Central memory CD4-positive, alpha-beta T cell (primary cell): ENCODE measurements at regions not wholly inside any gene's neighbourhood (a gene's known extent, or its start where the extent isn't known, plus 50 kb on each side); places are given as distances from the start of the nearest gene placed in this dataset.
A peak's percentile ranks its signal among the peaks of the same experiment; 100 is the strongest.

ENCODE experiments used
- DNase-seq: peaks from one replicate; pipeline ENCODE4 v3.0.0; 2022

DNA sequence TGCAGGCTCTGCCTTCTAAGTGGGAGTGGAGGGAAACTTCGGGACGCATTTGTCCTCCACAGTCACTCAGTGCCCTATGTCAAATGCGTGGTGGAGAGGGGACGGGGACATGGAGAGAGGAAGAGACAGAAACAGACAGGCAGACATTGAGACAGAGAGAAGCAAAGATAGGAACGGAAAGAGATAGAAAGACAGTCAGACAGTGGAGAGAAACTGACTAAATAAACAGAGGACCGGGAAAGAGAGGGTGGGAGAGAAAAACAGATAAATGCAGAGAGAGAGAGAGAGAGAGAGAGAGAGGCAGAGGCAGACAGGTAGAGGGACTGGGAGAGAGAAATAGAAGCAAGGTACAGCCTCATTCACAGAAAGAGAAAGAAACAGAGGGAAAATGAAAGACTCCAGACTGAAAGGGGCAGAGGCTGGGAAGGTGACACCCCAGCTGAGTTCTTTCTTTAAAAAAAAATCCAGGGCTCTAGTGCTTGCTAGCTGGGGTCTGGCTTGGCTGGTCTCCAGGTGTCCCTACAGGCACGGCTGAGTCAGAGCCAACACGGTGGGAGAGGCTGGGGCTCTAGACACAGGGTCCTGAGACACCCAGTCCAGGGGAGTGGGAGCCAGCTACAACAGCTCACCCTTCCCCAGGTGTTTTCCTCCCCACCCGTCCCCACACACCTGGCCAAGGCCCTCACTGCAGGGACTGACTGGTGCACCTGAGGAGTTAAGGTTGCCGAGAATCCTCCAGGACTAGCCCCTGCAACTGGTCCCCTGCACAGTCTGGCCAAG is 506.1 kb upstream of the PROK2 start:
- no peak for DNase-seq

DNA sequence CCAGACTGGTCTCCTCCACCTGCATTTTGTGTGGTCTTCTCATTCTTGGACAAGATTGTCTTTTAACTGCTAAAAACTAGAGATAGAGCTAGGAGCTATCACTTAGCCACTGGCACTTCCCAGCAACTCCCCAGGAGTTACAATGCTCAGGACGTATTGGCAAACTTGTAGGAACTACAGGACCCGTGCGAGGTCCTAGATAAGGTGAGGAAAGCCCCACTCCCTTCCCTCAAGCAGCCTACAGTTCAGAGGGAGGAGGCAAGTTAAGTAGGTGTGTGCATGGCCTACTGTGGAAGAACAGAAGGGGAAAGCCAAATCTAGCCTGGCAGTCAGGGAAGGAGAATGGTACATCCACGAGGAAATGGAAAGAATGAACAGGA is 504.7 kb upstream of the PROK2 start:
- no peak for DNase-seq

- no peak for DNase-seq
These were observed 504.2 kb upstream of the PROK2 start for GRCh38 chr3:72288955-72289691.

DNA sequence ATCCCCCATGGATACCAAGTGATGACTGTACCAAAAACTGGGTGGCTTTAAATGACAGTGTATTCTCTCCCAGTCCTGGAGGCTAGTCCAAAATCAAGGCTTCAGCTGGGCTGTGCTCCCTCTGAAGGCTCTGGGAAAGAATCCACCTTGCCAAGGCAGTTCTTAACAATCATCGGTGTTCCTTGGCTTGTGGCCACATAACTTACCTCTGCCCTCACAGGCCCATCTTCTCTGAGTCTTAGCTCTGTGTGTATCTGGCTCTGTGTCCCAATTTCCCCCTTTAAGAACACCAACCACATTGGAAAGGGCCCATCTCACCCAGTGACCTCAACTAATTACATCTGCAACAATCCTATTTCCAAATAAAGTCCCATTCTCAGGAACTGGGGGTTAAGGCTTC is 503.0 kb upstream of the PROK2 start:
- DNase-seq, result no peak

DNA sequence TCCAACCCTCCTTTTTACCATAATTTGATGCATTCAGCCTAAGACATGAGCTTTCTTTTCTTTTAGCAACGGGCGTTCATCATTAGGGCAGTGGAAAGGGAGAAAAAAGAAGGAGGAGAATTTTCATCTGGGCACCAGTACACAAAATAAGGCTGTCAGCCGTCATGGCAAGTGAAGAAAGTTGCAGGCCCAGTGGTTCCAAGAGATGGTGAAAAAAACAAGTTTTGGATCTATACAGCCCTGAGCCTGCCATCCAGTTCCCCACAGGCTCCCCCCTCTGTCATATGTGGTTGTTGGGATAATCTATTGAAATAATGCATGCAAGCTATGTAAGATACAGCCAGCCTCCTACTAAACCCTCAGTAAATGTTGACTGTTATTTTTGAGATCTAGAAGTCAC is 500.6 kb upstream of the PROK2 start:
- DNase-seq, result no peak

DNA sequence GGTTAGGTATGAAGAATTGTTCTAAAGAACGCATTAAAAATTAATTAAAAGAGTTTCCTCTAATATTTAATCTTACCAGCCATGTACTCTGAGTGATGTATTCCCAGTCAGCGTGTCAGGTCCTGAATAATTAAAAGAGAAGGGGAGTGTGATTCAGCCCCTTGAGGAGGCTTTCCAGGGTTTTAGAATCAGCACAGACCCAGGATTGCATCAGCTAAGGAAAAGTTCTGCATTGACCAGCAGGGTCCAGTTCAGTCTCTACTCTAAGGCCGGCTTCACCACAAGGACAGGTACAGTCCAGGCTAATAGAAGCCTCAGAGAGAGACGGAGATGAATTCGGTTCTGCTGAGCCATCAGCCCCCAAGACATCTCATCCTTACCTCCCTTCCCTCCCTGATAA is 499.5 kb upstream of the PROK2 start:
- no peak for DNase-seq

DNA sequence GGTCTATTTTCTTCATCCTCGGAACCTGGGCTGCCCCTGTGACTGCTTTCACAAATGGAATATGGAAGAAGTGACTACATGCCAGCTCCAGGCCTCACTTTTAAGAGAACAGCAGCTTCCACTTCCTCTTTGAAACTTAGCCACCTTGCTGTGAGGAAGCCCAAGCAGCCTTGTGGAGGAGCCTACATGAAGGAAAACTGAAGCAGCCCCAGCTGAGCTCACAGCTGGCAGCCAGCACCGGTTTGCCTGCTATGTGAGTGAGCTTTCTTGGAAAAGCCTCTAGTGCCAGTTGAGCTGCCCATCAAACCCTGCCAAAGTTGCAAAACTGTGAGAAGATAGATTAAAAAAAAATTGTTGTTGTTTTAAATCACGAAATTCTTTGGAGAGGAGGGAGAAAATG is 498.0 kb upstream of the PROK2 start:
- no peak for DNase-seq

- DNase-seq, result no peak
These were observed 496.6 kb upstream of the PROK2 start for GRCh38 chr3:72281551-72281950.

- no peak for DNase-seq
These were observed 495.9 kb upstream of the PROK2 start for GRCh38 chr3:72280876-72281275.

DNA sequence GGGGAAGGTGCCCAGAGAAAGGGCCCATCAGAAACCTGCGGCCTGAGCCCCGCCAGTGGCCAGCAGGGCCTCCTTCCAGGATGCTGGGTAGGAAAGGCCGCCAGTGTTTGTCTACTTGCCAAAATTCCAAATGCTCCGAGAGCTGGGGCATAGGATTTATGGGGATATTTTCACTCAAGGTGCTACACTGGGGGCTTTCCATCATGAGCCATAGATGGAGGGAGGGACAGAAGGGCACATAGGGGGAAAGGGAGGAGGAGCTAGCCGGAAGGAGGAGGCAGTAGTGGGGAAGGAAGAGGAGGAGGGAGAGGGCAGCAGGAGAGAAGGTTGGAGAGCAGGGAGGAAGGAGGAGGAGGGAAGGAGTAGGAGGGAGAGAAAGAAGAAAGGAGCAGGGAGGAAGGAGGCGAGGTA is 494.7 kb upstream of the PROK2 start:
- no peak for DNase-seq

- no peak for DNase-seq
These were observed 494.2 kb upstream of the PROK2 start for GRCh38 chr3:72279068-72279604.

DNA sequence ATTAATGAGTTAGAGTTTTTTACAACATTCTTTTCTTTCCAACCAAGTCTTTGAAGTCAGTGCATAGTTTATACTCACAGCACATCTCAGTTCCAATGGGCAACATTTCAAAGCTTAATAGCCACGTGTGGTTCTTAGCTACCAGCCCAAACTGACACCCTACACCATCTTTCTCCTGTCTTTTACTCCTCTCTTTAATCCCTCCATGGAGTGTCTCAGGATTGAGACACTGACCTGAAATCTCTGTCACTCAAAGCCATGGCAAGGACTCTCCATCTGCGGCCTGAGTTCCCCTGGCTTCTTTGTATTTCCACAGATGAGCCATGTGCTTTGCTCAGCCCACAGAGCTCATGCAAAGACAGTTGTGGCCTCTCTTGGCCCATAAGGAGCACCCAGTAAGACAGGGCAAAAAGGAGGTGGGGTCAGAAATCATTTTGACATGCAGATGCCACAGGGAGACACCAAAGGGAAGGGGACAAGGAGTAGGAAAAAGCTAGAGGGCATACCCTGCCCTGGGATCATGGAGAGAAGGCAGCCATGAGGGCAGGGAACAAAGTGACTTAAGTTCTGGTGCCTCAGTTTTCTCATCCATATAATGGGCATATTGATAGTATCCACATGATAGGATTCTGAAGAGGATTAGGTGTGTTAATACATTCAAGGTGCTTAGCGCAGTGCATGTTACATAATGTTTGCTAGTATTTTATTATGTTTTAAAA is 493.6 kb upstream of the PROK2 start:
- DNase-seq, result no peak

DNA sequence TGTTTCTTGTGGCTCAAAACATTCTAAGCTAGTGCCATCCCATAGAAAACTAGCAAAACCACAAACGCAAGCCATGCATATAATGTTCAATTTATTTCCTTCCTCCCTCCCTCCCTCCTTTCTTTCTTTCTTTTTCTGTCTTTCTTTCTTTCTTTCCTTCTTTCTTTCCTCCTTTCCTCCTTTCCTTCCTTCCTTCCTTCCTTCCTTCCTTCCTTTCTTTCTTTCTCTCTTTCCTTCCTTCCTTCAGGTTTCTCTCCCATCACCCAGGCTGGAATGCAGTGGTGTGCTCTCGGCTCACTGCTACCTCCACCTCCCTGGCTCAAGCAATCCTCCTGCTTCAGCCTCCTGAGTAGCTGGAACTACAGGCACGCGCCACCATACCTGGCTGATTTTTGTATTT is 492.8 kb upstream of the PROK2 start:
- no peak for DNase-seq

DNA sequence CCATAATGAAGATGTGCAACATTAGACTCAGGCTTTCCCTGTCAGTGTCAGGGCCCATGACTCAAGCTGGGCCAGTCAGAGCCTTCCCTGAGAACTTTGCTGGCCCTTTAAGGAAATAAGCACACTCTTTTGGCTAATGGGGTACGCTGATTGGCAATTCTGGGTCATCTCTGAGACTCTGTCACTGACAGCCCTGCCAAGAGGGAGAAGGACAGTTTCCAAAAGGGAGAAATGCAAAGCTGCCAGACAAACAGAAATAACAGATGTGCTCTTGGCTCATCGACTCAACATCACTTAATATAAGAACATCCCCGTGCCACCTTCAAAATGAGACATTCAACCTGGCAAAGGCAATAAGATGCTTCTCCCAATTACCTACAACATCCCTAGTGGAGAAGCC is 491.9 kb upstream of the PROK2 start:
- no peak for DNase-seq

DNA sequence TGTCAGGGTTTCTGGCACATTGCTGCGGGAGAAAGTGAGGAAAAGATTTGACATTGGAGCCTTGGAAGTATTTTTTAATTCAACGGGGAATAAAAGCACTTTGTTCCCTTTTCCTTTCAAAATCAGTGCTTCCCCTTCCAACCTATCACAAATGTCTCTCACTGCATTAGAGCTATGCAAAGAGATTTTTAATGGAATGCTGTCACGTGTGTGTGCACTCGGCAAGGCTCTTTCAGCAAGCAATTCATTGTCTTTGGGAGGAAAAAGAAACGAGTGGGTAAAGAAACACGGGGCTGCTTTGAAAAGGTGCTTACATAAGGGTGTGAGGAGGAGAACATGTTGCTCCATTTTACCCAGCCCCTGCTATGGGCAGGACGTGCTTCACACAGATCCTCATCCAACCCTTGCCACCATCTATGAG is 490.4 kb upstream of the PROK2 start:
- DNase-seq, result no peak

DNA sequence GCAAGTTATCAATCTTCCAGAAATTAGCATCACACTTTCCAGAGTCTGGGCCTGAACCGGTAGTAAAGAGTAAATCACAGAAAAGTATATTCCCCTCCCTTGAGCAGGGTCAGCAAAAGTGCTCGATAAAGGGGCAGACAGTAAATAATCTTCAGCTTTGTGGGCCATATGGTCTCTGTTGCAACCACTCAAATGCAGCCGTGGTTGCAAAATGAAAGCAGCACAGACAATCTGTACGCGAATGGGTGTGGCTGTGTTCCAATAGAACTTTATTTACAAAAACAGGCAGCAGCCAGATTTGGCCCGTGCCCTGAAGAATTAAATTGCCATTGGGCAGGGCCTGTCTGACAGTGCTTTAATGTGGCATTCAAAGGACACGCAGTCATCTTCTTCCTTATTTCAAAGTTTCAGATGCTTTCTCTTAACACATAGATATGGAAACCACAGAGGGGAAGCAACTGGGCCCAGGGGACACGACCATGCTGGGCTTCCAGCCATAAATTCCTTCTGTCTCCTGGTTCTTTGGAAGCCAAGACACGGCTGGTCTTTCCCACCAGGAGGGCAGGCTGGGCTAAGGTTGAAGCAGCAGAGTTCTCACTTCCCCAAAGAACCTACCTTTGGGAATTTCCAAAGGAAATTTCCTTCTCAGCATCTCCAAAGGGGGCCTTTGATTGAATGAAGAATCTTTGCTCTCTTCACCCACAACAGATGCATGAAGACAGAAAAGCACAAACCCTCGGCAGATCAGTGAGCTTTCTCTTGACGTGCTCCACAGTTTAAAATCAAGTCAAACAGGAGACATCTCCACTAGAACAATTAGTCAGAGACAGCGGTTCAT is 489.8 kb upstream of the PROK2 start:
- peak; percentile 37 for DNase-seq

GRCh38 chr3:72273615-72274014 is 488.7 kb upstream of the PROK2 start:
- DNase-seq, result no peak

DNA sequence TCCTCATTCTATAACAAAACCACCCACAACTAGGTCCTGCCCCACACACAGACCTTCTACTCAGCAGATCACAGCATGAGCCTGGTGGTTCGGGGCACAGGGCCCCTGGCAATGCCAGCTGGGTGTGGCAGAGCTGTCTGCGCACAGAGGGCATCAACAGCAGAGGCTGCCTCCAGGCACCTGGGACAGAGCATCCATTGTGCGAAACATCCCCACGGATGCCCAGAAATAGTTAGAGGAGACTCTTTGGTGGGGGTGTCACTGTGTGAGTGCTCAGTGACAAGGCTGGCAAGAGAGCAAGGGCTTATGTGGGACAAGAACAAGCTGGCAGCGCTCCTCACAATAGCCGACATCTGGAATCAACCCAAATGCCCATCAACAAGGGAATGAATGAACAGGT is 487.4 kb upstream of the PROK2 start:
- no peak for DNase-seq

GRCh38 chr3:72271923-72272322 is 487.0 kb upstream of the PROK2 start:
- no peak for DNase-seq

DNA sequence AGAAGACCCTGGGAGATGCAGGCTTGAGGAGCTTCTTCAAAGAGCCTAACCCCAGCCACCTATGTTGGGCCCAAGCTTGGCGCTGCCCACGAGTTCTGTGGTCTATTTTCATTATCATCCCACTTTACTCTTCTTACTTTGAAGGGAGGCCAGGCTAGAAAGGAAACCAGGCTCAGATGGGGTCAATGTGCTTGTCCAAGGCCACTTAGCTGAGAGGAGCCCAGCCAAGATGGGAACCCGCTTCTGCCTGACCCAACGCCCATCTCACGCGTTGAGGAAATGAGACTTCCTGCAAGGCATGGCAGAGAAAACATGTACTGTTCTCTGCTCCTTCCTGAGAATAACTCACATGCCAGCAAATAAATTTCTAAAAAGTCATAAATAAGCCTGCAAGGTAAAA is 486.3 kb upstream of the PROK2 start:
- no peak for DNase-seq

DNA sequence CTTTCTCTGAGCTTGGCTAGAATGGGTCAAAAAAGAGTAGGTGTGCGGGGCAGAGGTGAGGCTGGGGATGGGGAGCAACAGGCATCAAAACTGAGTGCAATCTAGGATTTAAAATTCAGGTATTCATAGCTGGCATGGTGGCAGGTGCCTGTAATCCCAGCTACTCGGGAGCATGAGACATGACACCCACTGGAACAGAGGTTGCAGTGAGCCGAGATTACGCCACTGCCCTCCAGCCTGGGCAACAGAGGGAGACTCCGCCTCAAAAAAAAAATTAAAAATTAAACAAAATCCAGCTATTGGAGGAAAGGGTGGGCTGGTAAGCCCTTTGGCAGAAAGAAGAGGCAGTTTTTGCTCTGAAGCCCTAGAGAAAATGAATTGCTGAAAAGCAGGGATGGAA is 485.8 kb upstream of the PROK2 start:
- DNase-seq, result no peak

DNA sequence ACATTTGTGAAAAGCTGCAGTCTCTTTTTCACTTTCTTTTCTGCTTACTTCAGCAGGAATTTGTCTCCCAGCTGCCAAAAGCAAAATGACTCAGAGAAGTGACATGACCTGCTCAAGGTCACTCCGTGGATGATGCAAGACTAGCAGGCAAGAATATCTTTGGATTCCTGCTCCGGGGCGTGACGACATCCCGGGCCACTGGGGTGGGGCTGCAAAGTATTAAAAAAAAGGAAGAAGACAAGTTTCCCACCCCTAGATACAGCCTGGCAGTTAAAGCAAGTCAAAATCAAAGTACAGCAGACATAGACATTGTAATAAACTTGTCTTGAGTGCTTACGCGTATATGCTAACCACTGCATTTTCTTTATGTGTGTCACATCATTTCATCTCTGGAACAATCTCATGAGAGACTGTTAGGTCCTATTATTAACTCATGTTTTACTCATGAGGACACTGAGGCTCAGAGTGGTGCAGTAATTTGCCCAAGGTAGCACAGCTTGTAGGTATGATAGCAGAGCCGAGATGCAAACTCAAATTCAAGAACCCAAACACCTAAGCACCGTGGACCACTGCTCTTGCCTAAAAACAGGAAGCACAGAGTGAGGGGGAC is 485.2 kb upstream of the PROK2 start:
- no peak for DNase-seq
